GM06990 (cell line): ENCODE measurements at regions not wholly inside any gene's neighbourhood (a gene's known extent, or its start where the extent isn't known, plus 50 kb on each side); places are given as distances from the start of the nearest gene placed in this dataset.

Experiments
- DNase-seq: peaks from one replicate; pipeline ENCODE4 v3.0.0-alpha.2; 2011; ENCODE audit not compliant: insufficient read length; ENCODE audit errors: extremely low read depth
- H3K27me3 ChIP-seq: replicated peaks from 2 replicates; pipeline ENCODE4 v1.6.0; 2011; ENCODE audit warnings: low read length; ENCODE audit not compliant: control insufficient read depth, insufficient read depth
- H3K36me3 ChIP-seq: 2 replicates; pipeline ENCODE4 v1.5.1; 2011; ENCODE audit warnings: low read length; ENCODE audit not compliant: control insufficient read depth, insufficient read depth
- H3K4me3 ChIP-seq: replicated peaks from 2 replicates; pipeline ENCODE4 v1.5.1; 2011; ENCODE audit warnings: low read depth, mild to moderate bottlenecking, control low read depth, low read length
- CTCF ChIP-seq: IDR thresholded peaks from 2 replicates; pipeline ENCODE4 v1.5.1; 2011; ENCODE audit warnings: low read length, control low read depth, mild to moderate bottlenecking, inconsistent platforms; ENCODE audit not compliant: insufficient read depth, poor library complexity, severe bottlenecking

- DNase-seq: no peak
- Histone ChIP-seq H3K36me3 (no peaks in the 10 kb centered on the region), H3K27me3 (no peaks in the 10 kb centered on the region), H3K4me3 (no peak overlapping the region)
- TF ChIP-seq CTCF: no peak
These were observed 54.1 kb downstream of the IRF2BPL start for GRCh38 chr14:76974365-76974764.

- H3K36me3 ChIP-seq: no peaks in the 10 kb centered on the region
- no peak for DNase-seq
- no peak for TF ChIP-seq CTCF
- no peak overlapping the region for H3K4me3 ChIP-seq
- H3K27me3 ChIP-seq: no peaks in the 10 kb centered on the region
These were observed 57.0 kb downstream of the IRF2BPL start for GRCh38 chr14:76971549-76971948.

- no peak for TF ChIP-seq CTCF
- Histone ChIP-seq H3K27me3 (no peaks in the 10 kb centered on the region), H3K36me3 (no peaks in the 10 kb centered on the region), H3K4me3 (no peak overlapping the region)
- DNase-seq: no peak
These were observed 59.9 kb downstream of the IRF2BPL start for GRCh38 chr14:76968621-76969063.

DNA sequence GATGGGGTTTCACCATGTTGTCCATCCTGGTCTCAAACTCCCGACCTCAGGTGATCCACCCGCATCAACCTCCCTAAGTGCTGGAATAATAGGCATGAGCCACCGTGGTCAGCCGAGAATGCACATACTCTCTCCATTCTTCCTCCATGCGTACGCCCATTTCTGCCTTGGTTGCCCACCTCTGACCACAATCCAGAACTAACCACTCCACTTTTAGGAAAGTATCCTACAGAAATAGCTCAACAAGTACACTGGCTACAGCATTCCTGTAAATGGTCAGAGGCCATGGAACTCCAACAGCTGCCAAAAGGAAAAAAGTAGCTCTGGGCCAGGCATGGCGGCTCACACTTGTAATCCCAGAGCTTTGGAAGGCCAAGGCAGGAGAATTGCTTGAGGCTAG is 60.7 kb downstream of the IRF2BPL start:
- no peaks in the 10 kb centered on the region for H3K27me3 ChIP-seq
- H3K4me3 ChIP-seq: no peak overlapping the region
- no peak for DNase-seq
- no peak for TF ChIP-seq CTCF
- no peaks in the 10 kb centered on the region for H3K36me3 ChIP-seq

DNA sequence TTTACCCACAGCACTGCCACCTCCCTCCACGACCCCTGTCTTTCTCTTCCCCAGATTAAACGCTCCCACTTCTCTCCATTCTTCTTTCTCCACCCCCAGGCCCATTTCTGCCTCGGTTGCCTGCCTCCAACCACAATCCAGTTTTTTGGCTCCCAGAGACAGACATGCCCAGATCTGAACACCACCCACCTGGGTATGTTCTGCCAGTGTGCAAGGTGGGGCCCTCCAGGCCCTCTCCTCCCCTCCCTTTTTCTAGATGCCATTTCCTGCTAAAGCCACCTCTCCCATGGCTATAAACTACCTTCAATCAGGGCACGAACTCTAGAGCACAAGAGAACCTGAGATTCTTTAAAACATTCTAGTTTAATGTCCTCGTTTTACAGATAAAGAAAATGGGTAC is 63.3 kb downstream of the IRF2BPL start:
- TF ChIP-seq CTCF: no peak
- Histone ChIP-seq H3K27me3 (no peaks in the 10 kb centered on the region), H3K36me3 (no peaks in the 10 kb centered on the region), H3K4me3 (no peak overlapping the region)
- no peak for DNase-seq

DNA sequence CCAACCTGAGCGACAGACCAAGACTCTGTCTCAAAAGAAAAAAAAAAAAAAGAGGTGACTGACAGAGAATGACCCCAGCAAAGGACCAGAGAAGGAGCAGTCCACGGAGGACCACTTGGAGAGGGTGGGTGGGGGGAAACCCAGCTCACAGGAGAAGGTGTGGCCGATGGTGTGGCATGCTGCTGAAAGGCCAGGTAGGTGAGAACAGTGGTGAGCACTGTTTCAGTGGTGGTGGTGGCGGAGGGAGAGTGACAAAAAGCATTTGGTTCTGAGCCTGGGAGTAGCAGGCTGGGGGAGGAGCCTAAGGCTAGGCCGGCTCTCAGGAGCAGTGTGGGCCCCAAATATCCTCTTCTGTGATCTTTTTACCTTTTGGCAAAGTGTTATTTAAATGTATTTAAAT is 63.8 kb downstream of the IRF2BPL start:
- Histone ChIP-seq H3K36me3 (no peaks in the 10 kb centered on the region), H3K27me3 (no peaks in the 10 kb centered on the region), H3K4me3 (no peak overlapping the region)
- DNase-seq: no peak
- no peak for TF ChIP-seq CTCF
